ENCODE measurements at regions not wholly inside any gene's neighbourhood (a gene's known extent, or its start where the extent isn't known, plus 50 kb on each side); places are given as distances from the start of the nearest gene placed in this dataset.
"Not testable (repeated sequence)": the region's sequence is repeated elsewhere in the genome, so short reads cannot be mapped to it uniquely, and the experiment has no call there.

GRCh38 chr5:19143935-19144334, 844.1 kb downstream of the CDH18 start:
- DNase-seq: no peak

- no peak for DNase-seq
These were observed 818.6 kb downstream of the CDH18 start for GRCh38 chr5:19169426-19169825.

GRCh38 chr5:19172926-19173470, 815.0 kb downstream of the CDH18 start:
- no peak for DNase-seq

- no peak for DNase-seq
These were observed 812.0 kb downstream of the CDH18 start for GRCh38 chr5:19175776-19176570.

GRCh38 chr5:19179571-19179970, 808.4 kb downstream of the CDH18 start:
- no peak for DNase-seq

GRCh38 chr5:19189176-19189575, 798.8 kb downstream of the CDH18 start:
- no peak for DNase-seq

- DNase-seq: no peak
These were observed 794.4 kb downstream of the CDH18 start for GRCh38 chr5:19193631-19194030.

GRCh38 chr5:19196631-19197030, 791.4 kb downstream of the CDH18 start:
- no peak for DNase-seq

GRCh38 chr5:19200251-19200650, 787.7 kb downstream of the CDH18 start:
- DNase-seq: no peak

- no peak for DNase-seq
These were observed 779.6 kb downstream of the CDH18 start for GRCh38 chr5:19208397-19208796.

- no peak for DNase-seq
These were observed 777.1 kb downstream of the CDH18 start for GRCh38 chr5:19210886-19211285.

- no peak for DNase-seq
These were observed 758.7 kb downstream of the CDH18 start for GRCh38 chr5:19229179-19229835.

GRCh38 chr5:19233573-19233972, 754.4 kb downstream of the CDH18 start:
- DNase-seq: no peak

- no peak for DNase-seq
These were observed 752.9 kb downstream of the CDH18 start for GRCh38 chr5:19235101-19235584.

- no peak for DNase-seq
These were observed 747.8 kb downstream of the CDH18 start for GRCh38 chr5:19240170-19240569.

GRCh38 chr5:19241690-19242089, 746.3 kb downstream of the CDH18 start:
- DNase-seq: no peak

GRCh38 chr5:19246191-19246590, 741.8 kb downstream of the CDH18 start:
- DNase-seq: not testable (repeated sequence)

- no peak for DNase-seq
These were observed 740.7 kb downstream of the CDH18 start for GRCh38 chr5:19247302-19247701.

- DNase-seq: no peak
These were observed 732.0 kb downstream of the CDH18 start for GRCh38 chr5:19256036-19256435.

- no peak for DNase-seq
These were observed 729.3 kb downstream of the CDH18 start for GRCh38 chr5:19258686-19259085.

GRCh38 chr5:19261879-19262278, 726.1 kb downstream of the CDH18 start:
- DNase-seq: no peak

GRCh38 chr5:19264821-19265220, 723.2 kb downstream of the CDH18 start:
- DNase-seq: no peak

GRCh38 chr5:19266791-19267190, 721.2 kb downstream of the CDH18 start:
- DNase-seq: no peak

GRCh38 chr5:19270153-19270552, 717.8 kb downstream of the CDH18 start:
- DNase-seq: no peak
